H1 (cell line): ENCODE measurements at regions not wholly inside any gene's neighbourhood (a gene's known extent, or its start where the extent isn't known, plus 50 kb on each side); places are given as distances from the start of the nearest gene placed in this dataset.

Experiments
- GABPA ChIP-seq: IDR thresholded peaks from 2 replicates; pipeline ENCODE4 v1.6.1; 2011; ENCODE audit warnings: mild to moderate bottlenecking, low read length, moderate library complexity, borderline replicate concordance; ENCODE audit not compliant: insufficient read depth
- GTF2F1 ChIP-seq: IDR thresholded peaks from 2 replicates; pipeline ENCODE4 v1.6.1; 2012; ENCODE audit warnings: low read depth, low read length, improper control_type of control experiment, borderline replicate concordance
- PHF8 ChIP-seq: fragments of 200-600 bp; sonication (generic); conservative IDR thresholded peaks from 2 replicates; pipeline ENCODE4 v1.7.1; 2012; ENCODE audit warnings: low read depth, mild to moderate bottlenecking, inconsistent platforms, low read length, moderate library complexity
- TAF7 ChIP-seq: optimal IDR thresholded peaks from 2 replicates; pipeline ENCODE3; 2011; ENCODE audit warnings: low read depth, mild to moderate bottlenecking, inconsistent platforms, low read length, moderate library complexity, borderline replicate concordance
- TBP ChIP-seq: IDR thresholded peaks from 2 replicates; pipeline ENCODE4 v1.6.1; 2011; ENCODE audit warnings: low read depth, low read length, improper control_type of control experiment

GRCh38 chr3:137264843-137265330, 307.1 kb downstream of the IL20RB start (continued):
- TF ChIP-seq TBP (no peak), PHF8 (no peak), GABPA (no peak), TAF7 (no peak), GTF2F1 (no peak)
